ENCODE measurements at regions not wholly inside any gene's neighbourhood (a gene's known extent, or its start where the extent isn't known, plus 50 kb on each side); places are given as distances from the start of the nearest gene placed in this dataset.

GRCh38 chr5:168131519-168131918, 159.9 kb upstream of the WWC1 start:
- POLR2A ChIA-PET: no interaction called here
- ATAC-seq (no peak), DNase-seq (ENCODE audit: low spot score) (no peak), FAIRE-seq (no peak)
- Histone ChIP-seq H2AFZ (ENCODE audit: low read length) (no peak overlapping the region), H4K20me1 (ENCODE audit: insufficient read depth, low read length) (no peaks in the 10 kb centered on the region), H3K9me3 (ENCODE audit: low read length) (no peaks in the 10 kb centered on the region), H3K27ac (ENCODE audit: extremely low read length, insufficient read depth, low read length) (no peak overlapping the region), H3K79me2 (ENCODE audit: insufficient read depth, low read length) (no peaks in the 10 kb centered on the region), H3K27me3 (ENCODE audit: control insufficient read depth in 1 of 2, insufficient read depth in 2 of 2, low read length in 2 of 2) (peaks cover 0 to 6% of the 10 kb centered on the region in 2 experiments; a peak in 2 of 5 replicates), H3K9ac (ENCODE audit: insufficient read depth, low read depth, low read length) (no peak overlapping the region), H3K4me2 (ENCODE audit: low read depth, low read length) (no peak overlapping the region), H3K4me1 (ENCODE audit: insufficient read depth, low read length) (peaks cover 6% of the 10 kb centered on the region), H3K36me3 (replicated peaks in 1 of 2; ENCODE audit: control insufficient read depth in 1 of 2, insufficient read depth in 2 of 2, low read length in 2 of 2) (no peaks in the 10 kb centered on the region), H3K4me3 (replicated peaks in 1 of 3; ENCODE audit: insufficient read depth in 1 of 3, low read depth in 2 of 3, low read length in 3 of 3) (no peak overlapping the region)
- no peak for TF ChIP-seq ZNF160 (CRISPR knock-in tag; IDR thresholded peaks at IDR 0.05)
- CTCF ChIA-PET (ENCODE audit: low intra/inter-chr PET ratio, low total read pairs): no interaction called here
- 71% methylated on average over 3 of the region's 3 CpGs for WGBS (ENCODE audit: low lambda C conversion rate)
- intact Hi-C loops (cut with micrococcal nuclease; ENCODE audit: unreplicated experiment): no loop called here
- in situ Hi-C loops (cut with HindIII; ENCODE audit: extremely low pct_ligation_motif_present, low pct_unique_long_range_greater_than_20kb): no loop called here
- BruUV-seq (replicated peaks): no TSS peak

DNA sequence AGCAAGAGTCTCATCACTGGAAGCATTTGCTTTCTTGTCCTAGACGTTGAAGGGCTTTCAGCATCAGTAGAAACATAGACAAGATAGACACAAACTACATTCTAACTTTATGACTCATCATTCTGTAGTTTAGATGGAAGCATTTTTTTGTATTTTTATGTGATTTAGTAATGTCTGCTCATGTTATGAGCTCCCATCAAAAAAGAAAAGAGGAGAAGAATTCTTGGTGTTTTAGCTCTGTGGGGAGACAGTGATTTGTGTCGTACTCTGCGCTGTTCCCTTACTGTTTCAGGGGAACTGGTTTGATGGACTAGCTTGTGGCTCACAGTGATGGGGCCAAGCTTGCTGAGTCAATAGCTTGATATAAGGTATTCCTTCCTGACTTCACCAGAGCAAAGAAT, 159.2 kb upstream of the WWC1 start:
- H3K36me3 ChIP-seq (replicated peaks in 1 of 2; ENCODE audit: control insufficient read depth in 1 of 2, insufficient read depth in 2 of 2, low read length in 2 of 2): no peaks in the 10 kb centered on the region
- FAIRE-seq (no peak), ATAC-seq (no peak), DNase-seq (ENCODE audit: low spot score) (no peak)
- 31% methylated on average over 3 of the region's 3 CpGs for WGBS (ENCODE audit: low lambda C conversion rate)
- H3K4me2 ChIP-seq (ENCODE audit: low read depth, low read length): no peak overlapping the region
- no peaks in the 10 kb centered on the region for H3K79me2 ChIP-seq (ENCODE audit: insufficient read depth, low read length)
- POLR2A ChIA-PET: no interaction called here
- TF ChIP-seq ARNT (IDR thresholded peaks at IDR 0.05) (no peak), ZFP36 (IDR thresholded peaks at IDR 0.05; ENCODE audit: borderline replicate concordance, low read depth, low read length, partially characterized antibody) (no peak), CHCHD3 (CRISPR knock-in tag; IDR thresholded peaks at IDR 0.05) (no peak), NFYB (CRISPR knock-in tag; IDR thresholded peaks at IDR 0.05) (no peak), MAFF (IDR thresholded peaks at IDR 0.05; ENCODE audit: low read depth, low read length) (no peak), RBM22 (optimal IDR thresholded peaks at IDR 0.05; ENCODE audit: low read length) (no peak)
- BruUV-seq (replicated peaks): no TSS peak
- CTCF ChIA-PET (ENCODE audit: low intra/inter-chr PET ratio, low total read pairs): no interaction called here
- H3K9ac ChIP-seq (ENCODE audit: insufficient read depth, low read depth, low read length): no peak overlapping the region
- H2AFZ ChIP-seq (ENCODE audit: low read length): no peak overlapping the region
- H3K27me3 ChIP-seq (ENCODE audit: control insufficient read depth in 1 of 2, insufficient read depth in 2 of 2, low read length in 2 of 2): peaks cover 0 to 6% of the 10 kb centered on the region in 2 experiments; a peak in 2 of 5 replicates
- no peak overlapping the region for H3K4me3 ChIP-seq (replicated peaks in 1 of 3; ENCODE audit: insufficient read depth in 1 of 3, low read depth in 2 of 3, low read length in 3 of 3)
- intact Hi-C loops (cut with micrococcal nuclease; ENCODE audit: unreplicated experiment): no loop called here
- no peaks in the 10 kb centered on the region for H3K9me3 ChIP-seq (ENCODE audit: low read length)
- H3K4me1 ChIP-seq (ENCODE audit: insufficient read depth, low read length): peaks cover 8% of the 10 kb centered on the region
- no peaks in the 10 kb centered on the region for H4K20me1 ChIP-seq (ENCODE audit: insufficient read depth, low read length)
- in situ Hi-C loops (cut with HindIII; ENCODE audit: extremely low pct_ligation_motif_present, low pct_unique_long_range_greater_than_20kb): no loop called here
- H3K27ac ChIP-seq (ENCODE audit: extremely low read length, insufficient read depth, low read length): no peak overlapping the region
